WTC11 (cell line): ENCODE measurements at regions not wholly inside any gene's neighbourhood (a gene's known extent, or its start where the extent isn't known, plus 50 kb on each side); places are given as distances from the start of the nearest gene placed in this dataset.

Experiments
- ATAC-seq: fragments of 200-7000 bp; cut with Tn5 transposase; 2 replicates; pipeline ENCODE4 v1.10.0; 2021; ENCODE audit warnings: mild to moderate bottlenecking, moderate library complexity
- CTCF ChIA-PET: fragments of 300-600 bp; sonication (Branson Sonifier 250); formaldehyde crosslinking; loops from one replicate; lab custom pipeline; 2021; ENCODE audit warnings: antibody characterized with exemption; lab: Charles Lee
- POLR2A ChIA-PET: fragments of 350-600 bp; sonication (Branson Sonifier 250); formaldehyde crosslinking; loops from one replicate; lab custom pipeline; 2021; ENCODE audit warnings: antibody characterized with exemption; lab: Charles Lee
- DNase-seq: peaks from one replicate; pipeline ENCODE4 v3.0.0; 2021; ENCODE audit warnings: low spot score
- H3K27ac Mint-ChIP-seq: 2 replicates; pipeline ENCODE4 v1.8.0; 2021; ENCODE audit warnings: mixed read lengths
- H3K27me3 Mint-ChIP-seq: 2 replicates; pipeline ENCODE4 v1.8.0; 2021; ENCODE audit warnings: low read depth, mild to moderate bottlenecking, moderate library complexity, mixed read lengths
- H3K36me3 Mint-ChIP-seq: 2 replicates; pipeline ENCODE4 v1.8.0; 2021; ENCODE audit warnings: mixed read lengths
- H3K4me1 Mint-ChIP-seq: 2 replicates; pipeline ENCODE4 v1.8.0; 2022; ENCODE audit warnings: mixed read lengths
- H3K4me3 Mint-ChIP-seq: 2 replicates; pipeline ENCODE4 v1.8.0; 2021; ENCODE audit warnings: mild to moderate bottlenecking, moderate library complexity, mixed read lengths
- H3K9me3 Mint-ChIP-seq: 2 replicates; pipeline ENCODE4 v1.8.0; 2021; ENCODE audit warnings: mixed read lengths
- AR ChIP-seq: fragments of 250-450 bp; sonication (Bioruptor Pico); IDR thresholded peaks from 2 replicates; pipeline ENCODE4 v1.9.0; 2021; ENCODE audit warnings: mild to moderate bottlenecking
- ATF1 ChIP-seq: sonication (generic); formaldehyde crosslinking; IDR thresholded peaks from 2 replicates; pipeline ENCODE4 v1.8.1; 2023; ENCODE audit warnings: mild to moderate bottlenecking, moderate library complexity, missing genetic modification reagents
- CBFB ChIP-seq: sonication (generic); formaldehyde crosslinking; IDR thresholded peaks from 2 replicates; pipeline ENCODE4 v1.8.1; 2022; ENCODE audit warnings: mild to moderate bottlenecking, low read depth, missing genetic modification reagents
- CDX4 ChIP-seq: fragments of 250-450 bp; sonication (Bioruptor Pico); IDR thresholded peaks from 2 replicates; pipeline ENCODE4 v1.9.0; 2021; ENCODE audit warnings: moderate library complexity, mild to moderate bottlenecking, inconsistent platforms, borderline replicate concordance
- ESRRA ChIP-seq: sonication (generic); formaldehyde crosslinking; IDR thresholded peaks from 2 replicates; pipeline ENCODE4 v1.8.1; 2022; ENCODE audit warnings: mild to moderate bottlenecking, missing genetic modification reagents, borderline replicate concordance
- FOXP1 ChIP-seq: sonication (generic); formaldehyde crosslinking; IDR thresholded peaks from 2 replicates; pipeline ENCODE4 v1.8.0; 2022; ENCODE audit warnings: missing genetic modification reagents, mild to moderate bottlenecking, moderate library complexity, borderline replicate concordance
- GRHL2 ChIP-seq: fragments of 250-450 bp; sonication (Bioruptor Pico); IDR thresholded peaks from 2 replicates; pipeline ENCODE4 v1.8.0; 2022; ENCODE audit warnings: mild to moderate bottlenecking, moderate library complexity; ENCODE audit not compliant: insufficient replicate concordance, severe bottlenecking
- JAZF1 ChIP-seq: fragments of 250-450 bp; sonication (Bioruptor Pico); IDR thresholded peaks from 2 replicates; pipeline ENCODE4 v1.9.0; 2021; ENCODE audit warnings: moderate library complexity, mild to moderate bottlenecking, inconsistent platforms
- JUN ChIP-seq: sonication (generic); formaldehyde crosslinking; IDR thresholded peaks from 2 replicates; pipeline ENCODE4 v1.8.0; 2023; ENCODE audit warnings: mild to moderate bottlenecking, missing genetic modification reagents
- KAT7 ChIP-seq: sonication (generic); formaldehyde crosslinking; IDR thresholded peaks from 2 replicates; pipeline ENCODE4 v1.8.1; 2023; ENCODE audit warnings: missing genetic modification reagents, mild to moderate bottlenecking, borderline replicate concordance
- MXD4 ChIP-seq: fragments of 250-450 bp; sonication (Bioruptor Pico); IDR thresholded peaks from 2 replicates; pipeline ENCODE4 v1.8.0; 2021; ENCODE audit warnings: mild to moderate bottlenecking, moderate library complexity, borderline replicate concordance
- NFE2L1 ChIP-seq: sonication (generic); formaldehyde crosslinking; IDR thresholded peaks from 2 replicates; pipeline ENCODE4 v1.8.1; 2023; ENCODE audit warnings: missing genetic modification reagents
- NFYB ChIP-seq: sonication (generic); formaldehyde crosslinking; conservative IDR thresholded peaks from 2 replicates; pipeline ENCODE4 v1.8.0; 2022; ENCODE audit warnings: low read depth, missing genetic modification reagents
- USF2 ChIP-seq: sonication (generic); formaldehyde crosslinking; IDR thresholded peaks from 2 replicates; pipeline ENCODE4 v1.8.1; 2023; ENCODE audit warnings: mild to moderate bottlenecking, missing genetic modification reagents, moderate library complexity
- ZBTB43 ChIP-seq: sonication (generic); formaldehyde crosslinking; IDR thresholded peaks from 2 replicates; pipeline ENCODE4 v1.8.1; 2023; ENCODE audit warnings: mild to moderate bottlenecking, missing genetic modification reagents
- ZNF317 ChIP-seq: sonication (generic); formaldehyde crosslinking; IDR thresholded peaks from 2 replicates; pipeline ENCODE4 v1.8.1; 2023; ENCODE audit warnings: low read depth, mild to moderate bottlenecking, moderate library complexity, missing genetic modification reagents, borderline replicate concordance
- ZNF416 ChIP-seq: fragments of 250-450 bp; sonication (Bioruptor Pico); IDR thresholded peaks from 2 replicates; pipeline ENCODE4 v1.9.0; 2021; ENCODE audit warnings: mild to moderate bottlenecking, inconsistent platforms
- ZNF532 ChIP-seq: fragments of 250-450 bp; sonication (Bioruptor Pico); IDR thresholded peaks from 2 replicates; pipeline ENCODE4 v1.9.0; 2021; ENCODE audit warnings: mild to moderate bottlenecking, borderline replicate concordance

GRCh38 chr20:52076164-52076563 lies 115.4 kb downstream of the ZFP64 start:
- no peaks in the 10 kb centered on the region for H3K9me3 Mint-ChIP-seq
- H3K27me3 Mint-ChIP-seq = no peaks in the 10 kb centered on the region
- no peak overlapping the region for H3K27ac Mint-ChIP-seq
- no peak for TF ChIP-seq ZNF317
- ATAC-seq = no peak
- H3K36me3 Mint-ChIP-seq = no peaks in the 10 kb centered on the region; the same call in 1 of the 2 replicates
- no peak for DNase-seq
- H3K4me1 Mint-ChIP-seq = peaks cover 3% of the 10 kb centered on the region
- ChIA-PET POLR2A (no interaction called here), CTCF (no interaction called here)
- H3K4me3 Mint-ChIP-seq = no peak overlapping the region

GRCh38 chr20:52075400-52075799 lies 116.2 kb downstream of the ZFP64 start:
- CTCF ChIA-PET = interaction anchor here (1.7 kb wide), 1 partner anchor 14 kb away, joined by 4 read pairs; no protein-coding TSS in a partner anchor
- Mint-ChIP-seq H3K4me1 (no peaks in the 10 kb centered on the region), H3K9me3 (no peaks in the 10 kb centered on the region), H3K4me3 (no peak overlapping the region), H3K27me3 (no peaks in the 10 kb centered on the region), H3K36me3 (no peaks in the 10 kb centered on the region; the same call in 1 of the 2 replicates)
- no peak for ATAC-seq
- TF ChIP-seq MXD4 (CRISPR knock-in tag) (no peak), JAZF1 (CRISPR knock-in tag) (no peak), ZBTB43 (CRISPR knock-in tag) (no peak), ZNF532 (no peak), ESRRA (no peak), FOXP1 (CRISPR knock-in tag) (no peak), AR (no peak)
- TF ChIP-seq, all 79 proteins: peak for 0
- H3K27ac Mint-ChIP-seq = no peak overlapping the region
- DNase-seq = no peak
- POLR2A ChIA-PET = no interaction called here

GRCh38 chr20:52071136-52071535 lies 120.4 kb downstream of the ZFP64 start:
- DNase-seq = no peak
- no peak for TF ChIP-seq NFYB (CRISPR knock-in tag)
- TF ChIP-seq NFE2L1 (CRISPR knock-in tag) = no peak
- TF ChIP-seq ATF1 (CRISPR knock-in tag) = no peak
- TF ChIP-seq ZNF532 = no peak
- TF ChIP-seq USF2 (CRISPR knock-in tag) = no peak
- TF ChIP-seq JUN (CRISPR knock-in tag) = no peak
- TF ChIP-seq CBFB (CRISPR knock-in tag) = no peak
- TF ChIP-seq ZNF416 (CRISPR knock-in tag) = no peak
- TF ChIP-seq GRHL2 (CRISPR knock-in tag) = no peak
- TF ChIP-seq KAT7 = no peak
- no peak for TF ChIP-seq CDX4 (CRISPR knock-in tag)

More at GRCh38 chr20:52071136-52071535, 120.4 kb downstream of the ZFP64 start:
- Mint-ChIP-seq H3K4me3 (no peak overlapping the region), H3K4me1 (peaks cover 6% of the 10 kb centered on the region), H3K36me3 (no peaks in the 10 kb centered on the region; the same call in 1 of the 2 replicates), H3K27ac (no peak overlapping the region), H3K9me3 (no peaks in the 10 kb centered on the region), H3K27me3 (no peaks in the 10 kb centered on the region)
- no peak for ATAC-seq
- POLR2A ChIA-PET = no interaction called here
- CTCF ChIA-PET = interaction anchor here (0.6 to 1.4 kb wide), 2 partner anchors 271 to 1394 kb away, joined by 3 to 4 read pairs; no protein-coding TSS in a partner anchor
